ENCODE measurements at regions not wholly inside any gene's neighbourhood (a gene's known extent, or its start where the extent isn't known, plus 50 kb on each side); places are given as distances from the start of the nearest gene placed in this dataset.
"Not testable (repeated sequence)": the region's sequence is repeated elsewhere in the genome, so short reads cannot be mapped to it uniquely, and the experiment has no call there.

- no peak overlapping the region for H3K4me3 Mint-ChIP-seq (ENCODE audit: unreplicated experiment)
- H3K4me1 Mint-ChIP-seq (ENCODE audit: unreplicated experiment) = no peaks in the 10 kb centered on the region
- no peaks in the 10 kb centered on the region for H3K27me3 Mint-ChIP-seq (ENCODE audit: unreplicated experiment)
- DNase-seq (ENCODE audit: extremely low spot score, unreplicated experiment) = no peak
- no peak overlapping the region for H3K27ac Mint-ChIP-seq (ENCODE audit: unreplicated experiment)
- H3K36me3 Mint-ChIP-seq (ENCODE audit: unreplicated experiment) = no peaks in the 10 kb centered on the region
- H3K9me3 Mint-ChIP-seq (ENCODE audit: unreplicated experiment) = peaks cover 10% of the 10 kb centered on the region
- TF ChIP-seq CTCF (IDR thresholded peaks at IDR 0.05) = no peak
Measured at GRCh38 chr4:161279095-161279494, 884.7 kb downstream of the FSTL5 start.

DNA sequence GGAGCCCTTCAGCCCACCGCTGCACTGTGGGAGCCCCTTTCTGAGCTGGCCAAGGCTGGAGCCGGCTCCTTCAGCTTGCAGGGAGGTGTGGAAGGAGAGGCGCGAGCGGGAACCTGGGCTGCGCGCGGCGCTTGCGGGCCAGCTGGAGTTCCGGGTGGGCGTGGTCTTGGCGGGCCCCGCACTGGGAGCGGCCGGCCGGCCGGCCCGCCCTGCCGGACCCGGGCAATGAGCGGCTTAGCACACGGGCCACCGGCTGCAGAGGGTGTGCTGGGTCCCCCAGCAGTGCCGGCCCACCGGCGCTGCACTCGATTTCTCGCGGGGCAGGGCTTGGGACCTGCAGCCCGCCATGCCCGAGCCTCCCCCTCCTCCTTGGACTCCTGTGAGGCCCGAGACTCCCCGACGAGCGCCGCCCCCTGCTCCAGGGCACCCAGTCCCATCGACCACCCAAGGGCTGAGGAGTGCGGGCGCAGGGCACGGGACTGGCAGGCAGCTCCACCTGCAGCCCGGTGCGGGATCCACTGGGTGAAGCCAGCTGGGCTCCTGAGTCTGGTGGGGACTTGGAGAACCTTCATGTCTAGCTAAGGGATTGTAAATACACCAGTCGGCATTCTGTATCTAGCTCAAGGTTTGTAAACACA, 886.5 kb downstream of the FSTL5 start:
- H3K27me3 Mint-ChIP-seq (ENCODE audit: unreplicated experiment); DNase-seq (ENCODE audit: extremely low spot score, unreplicated experiment); H3K27ac Mint-ChIP-seq (ENCODE audit: unreplicated experiment); H3K36me3 Mint-ChIP-seq (ENCODE audit: unreplicated experiment); H3K4me3 Mint-ChIP-seq (ENCODE audit: unreplicated experiment); H3K4me1 Mint-ChIP-seq (ENCODE audit: unreplicated experiment): not testable (repeated sequence)
- H3K9me3 Mint-ChIP-seq (ENCODE audit: unreplicated experiment) = peaks cover 10% of the 10 kb centered on the region

- no peak for DNase-seq (ENCODE audit: extremely low spot score, unreplicated experiment)
- Mint-ChIP-seq H3K36me3 (ENCODE audit: unreplicated experiment) (no peaks in the 10 kb centered on the region), H3K4me1 (ENCODE audit: unreplicated experiment) (no peaks in the 10 kb centered on the region), H3K27ac (ENCODE audit: unreplicated experiment) (no peak overlapping the region), H3K4me3 (ENCODE audit: unreplicated experiment) (no peak overlapping the region), H3K27me3 (ENCODE audit: unreplicated experiment) (no peaks in the 10 kb centered on the region), H3K9me3 (ENCODE audit: unreplicated experiment) (peaks cover 10% of the 10 kb centered on the region)
- TF ChIP-seq CTCF (IDR thresholded peaks at IDR 0.05) = no peak
Measured at GRCh38 chr4:161273607-161274006, 890.2 kb downstream of the FSTL5 start.

DNA sequence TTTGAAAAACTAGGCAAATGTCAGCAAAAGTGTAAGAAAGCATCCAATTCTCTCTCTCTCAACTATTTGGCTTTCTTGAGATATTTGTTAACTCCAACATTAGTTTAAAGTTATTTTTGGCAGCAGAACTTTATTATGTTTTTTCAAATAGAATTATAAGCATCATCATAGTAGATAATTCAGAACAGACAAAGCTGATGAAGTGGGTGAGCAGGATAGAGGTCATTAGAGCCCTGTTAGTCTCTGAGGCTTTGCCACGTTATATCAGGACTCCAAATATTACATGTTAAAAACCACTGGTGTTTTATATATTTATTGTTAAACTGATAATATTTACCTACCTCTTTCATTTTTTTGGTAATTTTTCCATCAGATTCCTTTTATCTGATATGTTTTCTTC, 903.0 kb downstream of the FSTL5 start:
- DNase-seq (ENCODE audit: extremely low spot score, unreplicated experiment) = no peak
- Mint-ChIP-seq H3K27me3 (ENCODE audit: unreplicated experiment) (no peaks in the 10 kb centered on the region), H3K27ac (ENCODE audit: unreplicated experiment) (no peak overlapping the region), H3K36me3 (ENCODE audit: unreplicated experiment) (no peaks in the 10 kb centered on the region), H3K9me3 (ENCODE audit: unreplicated experiment) (peaks cover 18% of the 10 kb centered on the region), H3K4me3 (ENCODE audit: unreplicated experiment) (no peak overlapping the region), H3K4me1 (ENCODE audit: unreplicated experiment) (no peaks in the 10 kb centered on the region)
- no peak for TF ChIP-seq CTCF (IDR thresholded peaks at IDR 0.05)

DNA sequence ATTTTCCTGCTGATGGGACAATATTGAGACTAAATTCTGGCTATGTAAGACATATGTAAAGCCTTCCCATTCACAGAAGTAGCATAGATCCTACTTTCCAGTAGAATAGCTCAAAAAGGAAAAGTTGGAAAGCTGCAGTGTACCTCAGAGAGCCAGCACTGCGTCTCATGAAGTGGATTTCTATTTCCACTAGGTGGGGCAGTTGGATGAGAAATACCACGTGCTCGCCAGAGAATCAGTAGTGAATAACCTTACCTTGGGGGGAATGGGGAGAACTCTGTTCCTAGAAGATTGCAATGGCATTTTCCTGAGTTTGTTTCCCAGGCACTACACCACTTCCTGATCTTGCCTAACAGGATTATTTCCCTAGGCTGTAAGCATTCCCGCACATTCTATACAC, 907.1 kb downstream of the FSTL5 start:
- Mint-ChIP-seq H3K9me3 (ENCODE audit: unreplicated experiment) (peaks cover 25% of the 10 kb centered on the region), H3K27me3 (ENCODE audit: unreplicated experiment) (no peaks in the 10 kb centered on the region), H3K27ac (ENCODE audit: unreplicated experiment) (no peak overlapping the region), H3K36me3 (ENCODE audit: unreplicated experiment) (no peaks in the 10 kb centered on the region), H3K4me3 (ENCODE audit: unreplicated experiment) (no peak overlapping the region), H3K4me1 (ENCODE audit: unreplicated experiment) (no peaks in the 10 kb centered on the region)
- TF ChIP-seq CTCF (IDR thresholded peaks at IDR 0.05) = no peak
- no peak for DNase-seq (ENCODE audit: extremely low spot score, unreplicated experiment)

DNA sequence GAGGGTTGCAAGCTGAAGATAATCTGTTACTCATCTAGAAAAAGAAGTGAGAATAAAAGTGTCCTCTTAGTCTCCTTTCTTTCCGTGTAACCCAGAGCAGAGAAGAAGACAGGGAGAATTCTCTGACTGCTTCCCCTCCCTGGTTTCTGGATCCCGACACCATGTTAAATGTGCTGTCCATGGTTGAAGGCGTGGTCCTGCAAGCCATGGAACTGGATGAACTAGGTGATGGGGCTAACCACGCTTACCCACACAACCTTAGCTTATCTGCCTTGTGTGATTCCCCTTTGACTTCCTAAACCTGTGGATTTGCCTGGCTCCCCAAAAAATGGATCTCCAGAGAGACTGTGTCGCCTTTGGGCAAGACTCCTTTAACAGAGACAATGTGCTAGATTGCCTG, 907.6 kb downstream of the FSTL5 start:
- Mint-ChIP-seq H3K27me3 (ENCODE audit: unreplicated experiment) (no peaks in the 10 kb centered on the region), H3K27ac (ENCODE audit: unreplicated experiment) (no peak overlapping the region), H3K4me3 (ENCODE audit: unreplicated experiment) (no peak overlapping the region), H3K4me1 (ENCODE audit: unreplicated experiment) (no peaks in the 10 kb centered on the region), H3K9me3 (ENCODE audit: unreplicated experiment) (peaks cover 25% of the 10 kb centered on the region), H3K36me3 (ENCODE audit: unreplicated experiment) (no peaks in the 10 kb centered on the region)
- DNase-seq (ENCODE audit: extremely low spot score, unreplicated experiment) = no peak
- no peak for TF ChIP-seq CTCF (IDR thresholded peaks at IDR 0.05)

Measured in osteocyte (in vitro differentiated cells).